HG02870 (cell line): ENCODE measurements at regions not wholly inside any gene's neighbourhood (a gene's known extent, or its start where the extent isn't known, plus 50 kb on each side); places are given as distances from the start of the nearest gene placed in this dataset.
A peak's percentile ranks its signal among the peaks of the same experiment; 100 is the strongest.

Experiments
- ATAC-seq: cut with Tn5 transposase; IDR thresholded peaks from one replicate; pipeline ENCODE4 v1.9.1; 2021; ENCODE audit warnings: mild to moderate bottlenecking, moderate library complexity; ENCODE audit not compliant: unreplicated experiment

GRCh38 chr5:77948476-77948875, 172.3 kb upstream of the TBCA start:
- no peak for ATAC-seq

- no peak for ATAC-seq
Measured at GRCh38 chr5:77947041-77947428, 170.9 kb upstream of the TBCA start.

DNA sequence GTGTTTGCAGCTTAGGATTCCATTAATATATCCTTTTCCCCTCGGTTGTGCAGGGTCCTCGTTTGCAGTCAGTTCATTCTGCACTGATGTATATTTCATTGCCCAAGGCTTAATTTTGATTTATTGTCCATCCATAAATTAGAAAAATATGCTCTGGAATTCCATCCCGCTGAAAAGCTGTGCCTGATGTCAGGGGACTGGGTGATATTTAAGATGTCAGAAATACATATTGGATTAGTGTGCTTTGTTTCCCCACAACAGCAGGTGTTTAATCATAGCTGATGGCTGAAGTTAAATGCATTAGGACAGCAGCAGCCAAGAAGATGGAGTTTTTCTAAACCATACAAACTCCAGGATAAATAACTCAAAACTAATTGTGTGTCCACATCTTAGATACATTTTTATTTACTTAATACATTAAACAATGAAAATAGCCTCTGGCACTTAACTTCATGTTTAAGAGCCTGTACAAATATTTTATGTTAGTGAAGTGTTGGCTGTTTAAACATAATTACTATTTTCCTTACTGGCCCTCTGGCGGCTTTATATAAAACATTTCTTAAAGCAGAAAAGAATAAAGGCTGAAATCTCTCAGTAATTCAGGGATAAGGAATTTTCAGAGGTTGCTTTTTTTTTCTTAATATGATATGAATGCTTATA, 170.4 kb upstream of the TBCA start:
- ATAC-seq: no peak

DNA sequence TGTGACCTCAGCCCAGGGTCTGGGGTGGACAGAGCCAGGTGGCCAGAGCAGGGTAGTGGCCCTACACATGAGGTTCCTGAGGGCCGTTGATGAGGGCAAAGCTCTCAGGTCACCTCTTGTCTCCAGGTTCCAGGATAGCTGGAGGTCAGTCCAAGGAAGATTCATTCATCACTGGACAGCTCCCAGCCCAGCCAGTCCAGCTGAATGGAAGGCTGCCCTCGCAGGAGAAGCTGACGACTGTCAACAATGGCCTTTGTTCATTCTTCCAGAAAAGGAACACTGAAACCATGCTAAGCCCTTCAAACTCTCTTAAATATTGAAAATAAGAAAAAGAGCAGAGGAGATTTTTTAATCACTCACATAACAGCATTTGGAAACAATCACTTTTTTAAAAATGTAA, 169.7 kb upstream of the TBCA start:
- ATAC-seq: no peak

DNA sequence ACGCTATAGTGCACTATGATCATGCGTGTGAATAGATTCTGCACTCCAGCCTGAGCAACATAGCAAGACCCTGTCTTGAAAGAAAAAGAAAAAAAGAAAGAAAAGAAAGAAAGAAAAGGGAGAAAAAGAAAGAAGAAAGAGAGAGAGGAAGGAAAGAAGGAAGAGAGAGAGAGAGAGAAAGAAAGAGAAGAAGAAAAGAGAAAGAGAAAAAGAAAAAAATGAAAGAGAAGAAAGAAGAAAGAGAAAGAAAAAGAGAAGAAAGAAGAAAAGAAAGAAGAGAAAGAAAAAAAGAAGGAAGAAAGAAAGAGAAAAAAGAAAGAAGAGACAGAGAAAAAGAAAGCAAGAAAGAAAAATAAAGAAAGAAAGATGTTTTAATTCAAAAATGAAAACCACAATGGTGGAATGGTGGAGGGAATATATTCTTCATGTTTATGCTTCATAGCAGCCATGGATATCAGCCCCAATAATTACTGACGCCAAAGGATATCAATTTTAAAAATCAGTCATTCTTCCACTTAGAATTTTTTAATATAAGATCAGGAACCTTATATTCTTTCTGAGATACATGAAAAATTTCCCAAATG, 168.7 kb upstream of the TBCA start:
- no peak for ATAC-seq

GRCh38 chr5:77943851-77944250, 167.7 kb upstream of the TBCA start:
- no peak for ATAC-seq

- ATAC-seq: no peak
Measured at GRCh38 chr5:77942578-77943239, 166.6 kb upstream of the TBCA start.

- ATAC-seq: peak; percentile 80
Measured at GRCh38 chr5:77937015-77937908, 161.1 kb upstream of the TBCA start.

DNA sequence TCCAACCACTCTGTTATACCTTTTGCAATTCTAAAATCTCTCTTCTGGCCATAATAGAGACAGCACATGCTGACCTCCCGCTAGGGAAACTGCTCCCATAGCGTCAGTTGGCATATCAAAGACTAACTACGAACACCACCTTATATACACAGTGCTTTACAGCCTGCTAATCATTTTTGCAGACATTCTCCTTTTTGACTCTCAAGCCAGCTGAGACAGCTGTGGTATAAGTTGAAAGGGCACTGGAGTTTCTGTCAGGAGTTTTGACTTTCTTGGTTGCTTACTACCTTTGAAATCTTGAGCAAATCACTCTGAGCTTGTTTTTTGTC, 160.2 kb upstream of the TBCA start:
- ATAC-seq: no peak

GRCh38 chr5:77935506-77936364, 159.6 kb upstream of the TBCA start:
- ATAC-seq: no peak

GRCh38 chr5:77928776-77929300, 152.7 kb upstream of the TBCA start:
- no peak for ATAC-seq

DNA sequence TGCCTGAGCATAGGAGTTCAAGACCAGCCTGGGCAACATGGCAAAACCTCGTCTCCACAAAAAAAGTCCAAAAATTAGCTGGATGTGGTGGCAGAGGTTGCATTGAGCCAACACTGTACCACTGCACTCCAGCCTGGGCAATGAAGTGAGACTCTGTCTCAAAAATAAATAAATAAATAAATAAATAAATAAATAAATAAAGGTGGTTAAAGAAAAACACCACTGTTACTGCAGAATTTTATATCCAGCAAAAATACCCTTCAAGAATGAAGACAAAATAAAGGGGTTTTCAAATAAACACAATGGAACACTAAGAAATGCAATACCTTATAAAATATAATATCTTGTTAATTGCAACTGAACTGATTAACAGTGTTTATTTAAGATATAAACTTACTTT, 150.2 kb upstream of the TBCA start:
- ATAC-seq: no peak

DNA sequence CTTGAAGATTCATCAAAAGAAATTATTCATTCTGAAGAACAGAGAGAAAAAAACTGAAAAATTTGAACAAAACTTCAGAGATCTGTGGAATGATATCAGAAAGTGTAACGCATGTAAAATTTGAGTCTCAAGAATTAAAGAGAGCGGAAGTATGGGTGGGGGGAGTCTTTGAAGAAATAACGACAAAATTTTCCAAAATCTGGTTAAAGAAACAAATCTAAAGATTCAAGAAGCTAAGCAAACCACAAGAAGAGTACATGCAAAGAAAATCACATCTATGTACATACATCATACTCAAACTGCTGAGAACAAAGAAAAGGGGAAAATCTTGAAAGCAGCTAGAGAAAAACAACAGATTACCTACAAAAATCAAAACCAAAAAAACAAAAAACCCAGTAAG, 149.4 kb upstream of the TBCA start:
- no peak for ATAC-seq

GRCh38 chr5:77924081-77924480, 147.9 kb upstream of the TBCA start:
- no peak for ATAC-seq

GRCh38 chr5:77923666-77924065, 147.5 kb upstream of the TBCA start:
- ATAC-seq: no peak

GRCh38 chr5:77921094-77921768, 145.1 kb upstream of the TBCA start:
- ATAC-seq: no peak

- ATAC-seq: no peak
Measured at GRCh38 chr5:77920359-77921058, 144.4 kb upstream of the TBCA start.

DNA sequence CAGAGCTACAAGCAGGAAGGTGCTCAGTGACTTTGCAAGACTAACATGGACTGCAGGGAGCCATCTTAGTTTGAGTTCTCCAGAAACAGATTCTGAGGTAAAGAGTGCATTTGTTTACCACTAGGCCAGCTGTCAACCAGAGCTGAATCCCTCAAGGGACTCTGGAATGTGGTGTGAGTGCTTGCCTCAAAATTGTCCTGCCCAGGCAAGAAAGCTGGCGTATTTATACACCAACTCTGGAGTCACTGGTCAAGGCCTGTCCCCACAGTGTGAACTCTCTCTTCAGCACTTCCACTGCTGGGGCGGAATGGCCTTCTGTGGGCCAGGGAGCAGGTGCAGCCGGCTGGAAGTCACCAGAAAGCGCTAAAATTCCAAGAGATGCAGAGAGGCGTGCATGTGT, 139.2 kb upstream of the TBCA start:
- no peak for ATAC-seq

GRCh38 chr5:77912721-77913120, 136.6 kb upstream of the TBCA start:
- no peak for ATAC-seq
